ENCODE measurements at regions not wholly inside any gene's neighbourhood (a gene's known extent, or its start where the extent isn't known, plus 50 kb on each side); places are given as distances from the start of the nearest gene placed in this dataset.

GRCh38 chr13:20340759-20341171 lies 108.6 kb upstream of the GJB6 start:
- no peak overlapping the region for H3K27ac ChIP-seq (ENCODE audit: extremely low read depth, low read depth, low read length)

More at GRCh38 chr13:20340759-20341171, 108.6 kb upstream of the GJB6 start:
- no peak for ATAC-seq
- H3K36me3 ChIP-seq (ENCODE audit: control insufficient read depth, insufficient read depth, low read length): no peaks in the 10 kb centered on the region
- peaks cover 0 to 13% of the 10 kb centered on the region in 2 experiments; a peak in 2 of 5 replicates for H3K27me3 ChIP-seq (ENCODE audit: control insufficient read depth in 2 of 2, insufficient read depth in 2 of 2, low read length in 2 of 2)
- no peaks in the 10 kb centered on the region for H4K20me1 ChIP-seq (replicated peaks; ENCODE audit: control insufficient read depth, insufficient read depth, low read length)
- H3K9me1 ChIP-seq (ENCODE audit: control insufficient read depth, insufficient read depth, low read length): no peaks in the 10 kb centered on the region
- H3K79me2 ChIP-seq (ENCODE audit: control insufficient read depth, insufficient read depth, low read length): no peaks in the 10 kb centered on the region
- CTCF ChIA-PET (ENCODE audit: low intra/inter-chr PET ratio): no interaction called here
- in situ Hi-C loops (cut with MboI): no loop called here
- no peak for DNase-seq (ENCODE audit: extremely low read depth in 1 of 4, low spot score in 3 of 4)
- POLR2A ChIA-PET: no interaction called here
- no peak for FAIRE-seq
- no peak overlapping the region for H2AFZ ChIP-seq (ENCODE audit: low read depth, low read length)
- H3K4me1 ChIP-seq (replicated peaks in 1 of 2; ENCODE audit: control insufficient read depth in 2 of 2, insufficient read depth in 2 of 2, low read length in 2 of 2): no peaks in the 10 kb centered on the region
- 3% methylated on average over 10 of the region's 10 CpGs for WGBS (ENCODE audit: insufficient coverage, low coverage, missing lambda C conversion rate)
- H3K4me2 ChIP-seq (ENCODE audit: insufficient read depth, low read length): no peak overlapping the region
- H3K9ac ChIP-seq (ENCODE audit: insufficient read depth in 1 of 2, low read depth in 2 of 2, low read length in 2 of 2): no peak overlapping the region
- intact Hi-C loops (cut with micrococcal nuclease): no loop called here
- no peaks in the 10 kb centered on the region for H3K9me3 ChIP-seq (replicated peaks; ENCODE audit: control insufficient read depth, insufficient read depth, low read depth, low read length)
- no TSS peak for BruUV-seq (replicated peaks)
- no peak for TF ChIP-seq RFX1 (IDR thresholded peaks at IDR 0.05)
- TF ChIP-seq TEAD2 (tag; IDR thresholded peaks at IDR 0.05): no peak
- TF ChIP-seq MCM2 (IDR thresholded peaks at IDR 0.05; ENCODE audit: low read depth): no peak
- no peak for TF ChIP-seq ZNF551 (CRISPR knock-in tag; IDR thresholded peaks at IDR 0.05)
- TF ChIP-seq MECOM (CRISPR knock-in tag; IDR thresholded peaks at IDR 0.05): no peak
- no peak for TF ChIP-seq SMARCE1 (IDR thresholded peaks at IDR 0.05)
- no peak for TF ChIP-seq NFIC (IDR thresholded peaks at IDR 0.05)
- no peak for TF ChIP-seq ILF3 (IDR thresholded peaks at IDR 0.05; ENCODE audit: borderline replicate concordance)
- TF ChIP-seq RAD21 (CRISPR knock-in tag; conservative IDR thresholded peaks at IDR 0.05 in 1 of 2, IDR thresholded peaks at IDR 0.05 in 1 of 2): no peak
- TF ChIP-seq ZBTB11 (CRISPR knock-in tag; IDR thresholded peaks at IDR 0.05): no peak
- no peak for TF ChIP-seq RFX7 (CRISPR knock-in tag; IDR thresholded peaks at IDR 0.05)
- TF ChIP-seq ELF1 (tag; IDR thresholded peaks at IDR 0.05): no peak
- TF ChIP-seq ZBED1 (IDR thresholded peaks at IDR 0.05): no peak
- TF ChIP-seq HDAC1 (IDR thresholded peaks at IDR 0.05): no peak
- TF ChIP-seq ETV6 (IDR thresholded peaks at IDR 0.05; ENCODE audit: borderline replicate concordance in 1 of 2, low read depth in 2 of 2, low read length in 1 of 2): no peak
- no peak for TF ChIP-seq ETV6 (CRISPR knock-in tag; IDR thresholded peaks at IDR 0.05; ENCODE audit: borderline replicate concordance)
- no peak for TF ChIP-seq HEY1 (CRISPR knock-in tag; IDR thresholded peaks at IDR 0.05; ENCODE audit: borderline replicate concordance)
- no peak for TF ChIP-seq ZNF41 (CRISPR knock-in tag; conservative IDR thresholded peaks at IDR 0.05)
- no peak overlapping the region for H3K4me3 ChIP-seq
